Transverse colon (tissue), 4 donors: ENCODE measurements at regions not wholly inside any gene's neighbourhood (a gene's known extent, or its start where the extent isn't known, plus 50 kb on each side); places are given as distances from the start of the nearest gene placed in this dataset.

ENCODE experiments used
- DNase-seq: peaks from one replicate; pipeline ENCODE4 v3.0.0-alpha.2; 2019
- H3K27ac ChIP-seq, 4 donors: fragments of 200-600 bp; sonication (generic); 2 replicates each; pipeline ENCODE4 v1.5.1; 2016 to 2018; ENCODE audit warnings: inconsistent platforms in 4 of 4
- H3K27me3 ChIP-seq: fragments of 200-600 bp; sonication (generic); 2 replicates; pipeline ENCODE4 v1.5.1; 2017; ENCODE audit warnings: inconsistent platforms
- H3K36me3 ChIP-seq, 4 donors: fragments of 200-600 bp; sonication (generic); 2 replicates each; pipeline ENCODE4 v1.5.1; 2017 to 2019; ENCODE audit warnings: inconsistent platforms in 4 of 4
- H3K4me1 ChIP-seq, 4 donors: fragments of 200-600 bp; sonication (generic); 2 replicates each; pipeline ENCODE4 v1.5.1; 2017 to 2020; ENCODE audit warnings: inconsistent platforms in 4 of 4
- H3K4me3 ChIP-seq, 4 donors: fragments of 200-600 bp; sonication (generic); 1 replicate in 1 of 4; 2 replicates in 3 of 4; pipeline versions ENCODE4 v1.5.1 to v1.6.1; 2017 to 2019; ENCODE audit warnings: inconsistent platforms in 4 of 4
- H3K9me3 ChIP-seq, 2 donors: fragments of 200-600 bp; sonication (generic); 2 replicates each; pipeline ENCODE4 v1.5.1; 2017 to 2019; ENCODE audit warnings: inconsistent platforms in 2 of 2
- CTCF ChIP-seq, 5 experiments: fragments of 200-600 bp in 3 of 5; fragments of 450-650 bp in 2 of 5; sonication (generic) in 3 of 5; IDR thresholded peaks; 1 replicate in 2 of 5; 2 replicates in 3 of 5; pipeline ENCODE4 v1.5.1; 2016 to 2017; ENCODE audit warnings: antibody characterized with exemption in 5 of 5, inconsistent platforms in 3 of 5, mild to moderate bottlenecking in 2 of 5, moderate library complexity in 1 of 5
- EP300 ChIP-seq: sonication (generic); formaldehyde crosslinking; IDR thresholded peaks from one replicate; pipeline ENCODE4 v1.6.1; 2017; ENCODE audit warnings: antibody characterized with exemption, low read depth
- POLR2A ChIP-seq: fragments of 450-650 bp; IDR thresholded peaks from one replicate; pipeline ENCODE4 v1.6.1; 2016; ENCODE audit warnings: antibody characterized with exemption, mild to moderate bottlenecking, moderate library complexity
- POLR2AphosphoS5 ChIP-seq, 3 donors: sonication (generic); formaldehyde crosslinking; IDR thresholded peaks; one replicate each; pipeline ENCODE4 v1.6.1; 2016; ENCODE audit warnings: antibody characterized with exemption in 3 of 3
- WGBS, 2 donors: methylation state at CpG; one replicate each; pipeline ENCODE4 v1.1.5; 2018; ENCODE audit warnings: low coverage in 1 of 2; 5-methylcytosine and 5-hydroxymethylcytosine counted together
- in situ Hi-C, 4 donors: fragments of 200-750 bp; cut with MboI; loops; one replicate each; pipeline versions ENCODE4 v1.15.0 to v1.15.1; 2017; ENCODE audit warnings: low sequenced_read_pairs in 3 of 4, low pct_ligation_motif_present in 1 of 4, low pct_unique_long_range_greater_than_20kb in 1 of 4
- intact Hi-C: fragments of 100-400 bp; cut with DNase I; formaldehyde crosslinking; loops from one replicate; pipeline ENCODE4 v1.15.1; 2023; ENCODE audit warnings: low total_unique reads

DNA sequence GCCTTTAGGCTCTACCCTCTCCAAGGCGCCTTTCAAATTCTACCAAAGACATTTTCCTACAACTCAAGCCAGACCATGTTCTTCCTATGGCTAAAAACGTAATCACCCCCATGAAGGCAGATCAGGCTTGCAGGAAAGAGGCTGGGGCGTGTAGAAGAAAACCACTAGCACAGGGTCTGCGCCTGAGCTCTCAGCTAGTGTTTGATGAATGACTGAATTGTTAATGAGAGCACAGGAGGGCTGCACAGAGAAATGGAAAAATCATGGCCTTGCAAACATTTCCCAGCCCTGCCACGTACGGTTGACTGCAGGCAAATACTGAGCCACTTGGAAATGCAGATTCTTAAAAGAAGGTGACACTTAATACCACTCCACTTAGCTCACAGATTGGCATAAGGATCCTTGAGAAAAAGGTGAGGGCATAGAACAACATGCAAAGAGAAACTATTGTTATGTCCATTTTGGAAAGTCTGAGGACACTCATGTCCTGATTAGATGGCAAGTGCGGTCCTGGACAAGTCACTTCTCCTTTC, 148.6 kb downstream of the NXPE2 start:
- intact Hi-C loops: no loop called here
- H3K36me3 ChIP-seq: no peaks in the 10 kb centered on the region
- no peak overlapping the region for H3K4me3 ChIP-seq
- no peaks in the 10 kb centered on the region for H3K9me3 ChIP-seq
- in situ Hi-C loops: no loop called here
- TF ChIP-seq POLR2AphosphoS5 (IDR thresholded peaks at IDR 0.05): no peak
- no peak for TF ChIP-seq POLR2A
- no peak for TF ChIP-seq EP300
- no peak for TF ChIP-seq CTCF (IDR thresholded peaks at IDR 0.05)
- H3K27me3 ChIP-seq: no peaks in the 10 kb centered on the region
- DNase-seq: no peak
- 62 to 87% methylated on average over 6 to 7 of the region's 7 CpGs for WGBS, 2 donors
- no peak overlapping the region for H3K27ac ChIP-seq
- H3K4me1 ChIP-seq: no peaks in the 10 kb centered on the region

DNA sequence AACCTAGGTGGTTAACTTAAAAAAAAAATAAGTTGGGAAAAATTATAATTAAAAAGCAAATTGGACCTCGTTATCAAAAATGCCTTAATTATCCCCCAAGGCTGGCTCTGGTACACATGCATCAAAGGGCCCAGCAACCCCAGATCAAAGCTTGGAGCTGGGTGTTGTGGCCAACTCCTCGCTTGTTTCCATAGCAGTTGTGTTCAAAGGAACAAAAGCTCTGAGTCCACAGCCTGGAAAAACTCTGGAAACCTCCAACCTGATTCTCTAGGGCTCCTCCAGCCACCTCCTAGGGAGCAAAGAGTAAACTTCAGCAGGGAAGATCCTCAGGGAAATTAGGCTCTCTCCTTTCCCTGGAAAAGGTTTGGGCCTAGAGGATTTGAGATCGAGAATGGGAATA, 149.4 kb downstream of the NXPE2 start:
- Histone ChIP-seq H3K27me3 (peaks cover under 1% of the 10 kb centered on the region), H3K27ac (no peak overlapping the region), H3K36me3 (no peaks in the 10 kb centered on the region), H3K9me3 (no peaks in the 10 kb centered on the region), H3K4me3 (no peak overlapping the region), H3K4me1 (peaks cover 0 to 3% (median 0%) of the 10 kb centered on the region in 4 donors)
- 73% methylated on average over 2 to 3 of the region's 3 CpGs for WGBS, 2 donors
- in situ Hi-C loops: no loop called here
- TF ChIP-seq EP300: no peak
- no peak for DNase-seq
- intact Hi-C loops: no loop called here

- DNase-seq: no peak
- peaks cover 9% of the 10 kb centered on the region for H3K27me3 ChIP-seq
- no peak overlapping the region for H3K4me3 ChIP-seq
- in situ Hi-C loops (no loop called here), intact Hi-C loops (no loop called here)
- TF ChIP-seq EP300: no peak
- no peak for TF ChIP-seq CTCF (IDR thresholded peaks at IDR 0.05)
- TF ChIP-seq POLR2AphosphoS5 (IDR thresholded peaks at IDR 0.05): no peak
- TF ChIP-seq POLR2A: no peak
- peaks cover 0 to 3% (median 0%) of the 10 kb centered on the region in 4 donors for H3K4me1 ChIP-seq
- no peak overlapping the region for H3K27ac ChIP-seq
- H3K36me3 ChIP-seq: no peaks in the 10 kb centered on the region
- no peaks in the 10 kb centered on the region for H3K9me3 ChIP-seq
- 6 to 14% methylated on average over 6 of the region's 6 CpGs for WGBS, 2 donors
Observed at GRCh38 chr11:114832532-114833125, 154.3 kb downstream of the NXPE2 start.

DNA sequence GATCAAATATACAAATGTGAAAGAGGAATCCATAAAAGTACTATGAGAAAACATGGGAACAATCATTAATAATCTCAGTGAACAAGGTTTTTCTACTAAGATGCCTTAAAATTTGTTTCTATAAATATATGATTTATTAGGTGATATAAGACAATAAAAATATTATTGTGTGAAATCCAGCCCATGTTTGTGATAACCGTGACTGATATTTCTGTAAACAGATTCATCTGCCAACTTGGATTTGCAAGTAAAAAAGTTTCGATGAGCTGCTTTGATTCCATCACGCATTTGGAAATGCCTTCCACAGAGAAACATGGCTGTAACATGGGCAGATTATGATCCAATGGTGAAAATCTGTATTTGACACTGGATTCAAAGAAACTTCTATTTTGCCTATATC, 157.8 kb downstream of the NXPE2 start:
- H3K36me3 ChIP-seq: no peaks in the 10 kb centered on the region
- 74 to 81% methylated on average over 3 of the region's 3 CpGs for WGBS, 2 donors
- no peak for DNase-seq
- no peaks in the 10 kb centered on the region for H3K9me3 ChIP-seq
- H3K27ac ChIP-seq: no peak overlapping the region
- intact Hi-C loops (no loop called here), in situ Hi-C loops (no loop called here)
- no peak overlapping the region for H3K4me3 ChIP-seq
- peaks cover 0 to 3% (median 0%) of the 10 kb centered on the region in 4 donors for H3K4me1 ChIP-seq
- TF ChIP-seq POLR2AphosphoS5 (IDR thresholded peaks at IDR 0.05) (no peak), CTCF (IDR thresholded peaks at IDR 0.05) (no peak), EP300 (no peak), POLR2A (no peak)
- H3K27me3 ChIP-seq: peaks cover 9% of the 10 kb centered on the region

GRCh38 chr11:114844896-114845295, 166.6 kb downstream of the NXPE2 start:
- in situ Hi-C loops: no loop called here
- Histone ChIP-seq H3K4me1 (no peaks in the 10 kb centered on the region), H3K9me3 (no peaks in the 10 kb centered on the region), H3K27me3 (no peaks in the 10 kb centered on the region), H3K4me3 (no peak overlapping the region), H3K27ac (no peak overlapping the region), H3K36me3 (no peaks in the 10 kb centered on the region)
- 57 to 86% methylated on average over 1 of the region's 1 CpG for WGBS, 2 donors
- no peak for DNase-seq
- TF ChIP-seq CTCF (IDR thresholded peaks at IDR 0.05) (no peak), POLR2AphosphoS5 (IDR thresholded peaks at IDR 0.05) (no peak), POLR2A (no peak), EP300 (no peak)
- intact Hi-C loops: no loop called here
